SU-DHL-6 (cell line): ENCODE measurements at regions not wholly inside any gene's neighbourhood (a gene's known extent, or its start where the extent isn't known, plus 50 kb on each side); places are given as distances from the start of the nearest gene placed in this dataset.

Experiments used
- H2AFZ ChIP-seq: fragments of 200-600 bp; sonication (generic); 2 replicates; pipeline ENCODE4 v1.6.1; 2014; ENCODE audit warnings: low read depth, mild to moderate bottlenecking, moderate library complexity, mixed read lengths, antibody characterized with exemption, low read length; ENCODE audit not compliant: severe bottlenecking
- H3F3A ChIP-seq: fragments of 200-600 bp; shearing (Covaris generic); 2 replicates; pipeline ENCODE4 v1.6.0; 2016; ENCODE audit warnings: antibody characterized with exemption, mild to moderate bottlenecking; ENCODE audit not compliant: insufficient read depth
- H3K27ac ChIP-seq: fragments of 200-600 bp; sonication (generic); 2 replicates; pipeline ENCODE4 v1.5.1; 2016; ENCODE audit warnings: low read depth, mild to moderate bottlenecking, low read length, moderate library complexity, mixed read lengths
- H3K27me3 ChIP-seq: fragments of 200-600 bp; sonication (generic), shearing (Covaris generic); 2 replicates; pipeline ENCODE4 v1.6.0; 2014; ENCODE audit warnings: mild to moderate bottlenecking, low read length
- H3K36me3 ChIP-seq: fragments of 200-600 bp; sonication (generic); 2 replicates; pipeline ENCODE4 v1.6.1; 2014; ENCODE audit warnings: mild to moderate bottlenecking, low read length, mixed read lengths
- H3K4me2 ChIP-seq: fragments of 300-600, 200-600 bp; shearing (Covaris generic), sonication (generic); 2 replicates; pipeline ENCODE4 v1.6.0; 2014; ENCODE audit warnings: low read length, low read depth, mild to moderate bottlenecking; ENCODE audit not compliant: poor library complexity, severe bottlenecking
- H3K4me3 ChIP-seq: fragments of 200-600 bp; sonication (generic); 2 replicates; pipeline ENCODE4 v1.5.1; 2014; ENCODE audit warnings: antibody characterized with exemption, low read length, mild to moderate bottlenecking, mixed read lengths; ENCODE audit not compliant: insufficient read depth, poor library complexity, severe bottlenecking
- H3K79me2 ChIP-seq: fragments of 200-600 bp; sonication (generic); 2 replicates; pipeline ENCODE4 v1.6.1; 2014; ENCODE audit warnings: mild to moderate bottlenecking, low read length, moderate library complexity; ENCODE audit not compliant: insufficient read depth
- H3K9ac ChIP-seq: fragments of 200-600 bp; sonication (generic); 2 replicates; pipeline ENCODE4 v1.7.0; 2014; ENCODE audit warnings: mild to moderate bottlenecking, low read length
- H3K9me2 ChIP-seq: fragments of 200-600 bp; sonication (generic); replicated peaks from 2 replicates; pipeline ENCODE4 v1.6.1; 2014; ENCODE audit warnings: low read length; ENCODE audit not compliant: insufficient read depth
- H3K9me3 ChIP-seq: fragments of 200-600 bp; sonication (generic); 2 replicates; pipeline ENCODE4 v1.6.1; 2014; ENCODE audit warnings: low read length, mixed read lengths; ENCODE audit not compliant: insufficient read depth
- H4K20me1 ChIP-seq: fragments of 200-600 bp; sonication (generic); 2 replicates; pipeline ENCODE4 v1.6.1; 2014; ENCODE audit warnings: low read depth, mild to moderate bottlenecking, antibody characterized with exemption, low read length, moderate library complexity, mixed read lengths
- CTCF ChIP-seq: fragments of 200-600 bp; sonication (generic); IDR thresholded peaks from one replicate; pipeline ENCODE4 v1.5.1; 2017; ENCODE audit warnings: antibody characterized with exemption, mild to moderate bottlenecking, low read length, moderate library complexity; ENCODE audit not compliant: insufficient read depth, poor library complexity, severe bottlenecking
- EZH2phosphoT487 ChIP-seq: fragments of 200-600 bp; sonication (generic), shearing (Covaris generic); conservative IDR thresholded peaks from 2 replicates; pipeline ENCODE4 v1.6.1; 2018; ENCODE audit warnings: mild to moderate bottlenecking, antibody characterized with exemption, low read length, moderate library complexity, mixed read lengths

- Histone ChIP-seq H3K9me2 (no peaks in the 10 kb centered on the region), H3K27ac (no peak overlapping the region), H3K4me3 (no peak overlapping the region), H3K79me2 (no peaks in the 10 kb centered on the region), H3K36me3 (no peaks in the 10 kb centered on the region), H3K27me3 (no peaks in the 10 kb centered on the region), H3K9ac (no peak overlapping the region), H4K20me1 (no peaks in the 10 kb centered on the region), H2AFZ (no peak overlapping the region), H3F3A (no peaks in the 10 kb centered on the region), H3K4me2 (no peak overlapping the region), H3K9me3 (no peaks in the 10 kb centered on the region)
- TF ChIP-seq CTCF (no peak), EZH2phosphoT487 (no peak)
Measured at GRCh38 chr6:119541132-119541905, 191.8 kb upstream of the MAN1A1 start.

- no peaks in the 10 kb centered on the region for H3K9me3 ChIP-seq
- H3K27ac ChIP-seq, result no peak overlapping the region
- no peak overlapping the region for H3K4me2 ChIP-seq
- H2AFZ ChIP-seq, result no peak overlapping the region
- H4K20me1 ChIP-seq, result no peaks in the 10 kb centered on the region
- H3K79me2 ChIP-seq, result no peaks in the 10 kb centered on the region
- TF ChIP-seq CTCF (no peak), EZH2phosphoT487 (no peak)
- no peak overlapping the region for H3K4me3 ChIP-seq
- no peaks in the 10 kb centered on the region for H3K36me3 ChIP-seq
- H3K9me2 ChIP-seq, result no peaks in the 10 kb centered on the region
- H3F3A ChIP-seq, result no peaks in the 10 kb centered on the region
- H3K27me3 ChIP-seq, result no peaks in the 10 kb centered on the region
- no peak overlapping the region for H3K9ac ChIP-seq
Measured at GRCh38 chr6:119540417-119540816, 190.9 kb upstream of the MAN1A1 start.

- no peaks in the 10 kb centered on the region for H3K79me2 ChIP-seq
- H4K20me1 ChIP-seq, result no peaks in the 10 kb centered on the region
- H3K36me3 ChIP-seq, result no peaks in the 10 kb centered on the region
- H3K9me3 ChIP-seq, result no peaks in the 10 kb centered on the region
- TF ChIP-seq EZH2phosphoT487, result no peak
- H3K27ac ChIP-seq, result no peak overlapping the region
- no peak overlapping the region for H3K4me3 ChIP-seq
- no peaks in the 10 kb centered on the region for H3K27me3 ChIP-seq
- H3K9me2 ChIP-seq, result no peaks in the 10 kb centered on the region
- no peak overlapping the region for H3K4me2 ChIP-seq
- no peak overlapping the region for H2AFZ ChIP-seq
- no peak overlapping the region for H3K9ac ChIP-seq
- H3F3A ChIP-seq, result no peaks in the 10 kb centered on the region
Measured at GRCh38 chr6:119539066-119539746, 189.6 kb upstream of the MAN1A1 start.

GRCh38 chr6:119536666-119537065 lies 187.1 kb upstream of the MAN1A1 start:
- Histone ChIP-seq H3K4me3 (no peak overlapping the region), H3K27me3 (no peaks in the 10 kb centered on the region), H2AFZ (no peak overlapping the region), H3K79me2 (no peaks in the 10 kb centered on the region), H3K4me2 (no peak overlapping the region), H3K36me3 (no peaks in the 10 kb centered on the region), H3K27ac (no peak overlapping the region), H3K9ac (no peak overlapping the region), H3K9me2 (no peaks in the 10 kb centered on the region), H3K9me3 (no peaks in the 10 kb centered on the region), H3F3A (no peaks in the 10 kb centered on the region), H4K20me1 (no peaks in the 10 kb centered on the region)
- TF ChIP-seq CTCF (no peak), EZH2phosphoT487 (no peak)
